GM12878 (cell line): ENCODE measurements at regions not wholly inside any gene's neighbourhood (a gene's known extent, or its start where the extent isn't known, plus 50 kb on each side); places are given as distances from the start of the nearest gene placed in this dataset.
A peak's percentile ranks its signal among the peaks of the same experiment; 100 is the strongest.

Experiments used
- ATAC-seq: fragments of 200-7000 bp; cut with Tn5 transposase; 3 replicates; pipeline ENCODE4 v1.9.1; 2020; ENCODE audit warnings: mild to moderate bottlenecking, moderate library complexity
- BruUV-seq: library from RNA; stranded (reverse); fragments of 400-500 nt; replicated peaks from 2 replicates; lab custom pipeline; 2021; lab: Mats Ljungman, UMichigan
- CTCF ChIA-PET: fragments of 300-600 bp; sonication (Branson Sonifier 250); formaldehyde crosslinking; extraction: SDS; loops from one replicate; lab custom pipeline; 2021; ENCODE audit warnings: inconsistent platforms; lab: Yijun Ruan, JAX
- POLR2A ChIA-PET: fragments of 350-600 bp; formaldehyde crosslinking; extraction: SDS; loops from one replicate; lab custom pipeline; 2021; ENCODE audit warnings: inconsistent platforms; lab: Charles Lee
- RAD21 ChIA-PET: fragments of 300-600 bp; sonication (Branson Sonifier 250); formaldehyde crosslinking; loops from one replicate; lab custom pipeline; 2023; ENCODE audit warnings: antibody characterized with exemption; ENCODE audit not compliant: unreplicated experiment; lab: Charles Lee
- SMC1A ChIA-PET: fragments of 300-600 bp; sonication (Branson Sonifier 250); formaldehyde crosslinking; loops from one replicate; lab custom pipeline; 2023; ENCODE audit not compliant: unreplicated experiment, uncharacterized antibody; lab: Charles Lee
- DNase-seq: peaks from one replicate; pipeline ENCODE4 v3.0.0-alpha.2; 2011; ENCODE audit warnings: low read depth, low spot score
- FAIRE-seq: peaks from 3 replicates; lab custom pipeline; 2011; peaks lifted over from hg19 to GRCh38; lab: Jason Lieb, UNC
- H2AFZ ChIP-seq: 2 replicates; pipeline ENCODE4 v1.6.0; 2011; ENCODE audit warnings: low read depth, low read length, control low read depth; ENCODE audit not compliant: control insufficient read depth
- H3K27ac ChIP-seq: 2 replicates; pipeline ENCODE4 v1.5.1; 2011; ENCODE audit warnings: control low read depth; ENCODE audit not compliant: control insufficient read depth, insufficient read depth
- H3K27me3 ChIP-seq, 2 experiments: replicated peaks in 1 of 2; 2 replicates each; pipeline versions ENCODE4 v1.6.0 to v1.6.1; 2011; ENCODE audit warnings: low read length in 1 of 2; ENCODE audit not compliant: control insufficient read depth in 2 of 2, insufficient read depth in 2 of 2
- H3K36me3 ChIP-seq, 2 experiments: 2 replicates each; pipeline ENCODE4 v1.5.1; 2011; ENCODE audit warnings: low read length in 1 of 2; ENCODE audit not compliant: control insufficient read depth in 2 of 2, insufficient read depth in 2 of 2
- H3K4me1 ChIP-seq: 2 replicates; pipeline ENCODE4 v1.6.1; 2011; ENCODE audit warnings: mild to moderate bottlenecking, low read length, moderate library complexity, mixed read lengths; ENCODE audit not compliant: control insufficient read depth, insufficient read depth
- H3K4me2 ChIP-seq: 2 replicates; pipeline ENCODE4 v1.6.0; 2011; ENCODE audit warnings: control low read depth; ENCODE audit not compliant: control insufficient read depth, insufficient read depth
- H3K4me3 ChIP-seq: fragments of 200-600 bp; sonication (generic); 2 replicates; pipeline ENCODE4 v1.5.1; 2016
- H3K79me2 ChIP-seq: 2 replicates; pipeline ENCODE4 v1.6.0; 2011; ENCODE audit warnings: low read length; ENCODE audit not compliant: control insufficient read depth, insufficient read depth
- H3K9ac ChIP-seq: 2 replicates; pipeline ENCODE4 v1.8.0; 2011; ENCODE audit warnings: low read length, control low read depth, mixed read lengths; ENCODE audit not compliant: control insufficient read depth, insufficient read depth
- H3K9me3 ChIP-seq: replicated peaks from 3 replicates; pipeline ENCODE4 v1.5.1; 2011; ENCODE audit warnings: mild to moderate bottlenecking, low read length; ENCODE audit not compliant: control insufficient read depth, insufficient read depth
- H4K20me1 ChIP-seq: 2 replicates; pipeline ENCODE4 v1.6.0; 2011; ENCODE audit not compliant: control insufficient read depth, insufficient read depth
- CREB1 ChIP-seq: IDR thresholded peaks from 2 replicates; pipeline ENCODE4 v1.6.1; 2012; ENCODE audit warnings: low read depth, mild to moderate bottlenecking, inconsistent platforms
- CREM ChIP-seq: IDR thresholded peaks from 2 replicates; pipeline ENCODE4 v1.6.1; 2014; ENCODE audit warnings: antibody characterized with exemption, low read depth
- CTCF ChIP-seq, 3 experiments: IDR thresholded peaks in 2 of 3; conservative IDR thresholded peaks in 1 of 3; 2 replicates each; pipeline ENCODE4 v1.5.1; 2011; ENCODE audit warnings: low read depth in 3 of 3, low read length in 3 of 3, mild to moderate bottlenecking in 3 of 3, control low read depth in 2 of 3, moderate library complexity in 2 of 3, inconsistent platforms in 1 of 3, mixed read lengths in 1 of 3; ENCODE audit not compliant: control insufficient read depth in 2 of 3, insufficient read depth in 1 of 3; ENCODE audit errors: extremely low read depth in 1 of 3
- ELK1 ChIP-seq: IDR thresholded peaks from 2 replicates; pipeline ENCODE4 v1.6.1; 2012; ENCODE audit warnings: low read depth, low read length, improper control_type of control experiment
- NFYB ChIP-seq: IDR thresholded peaks from 2 replicates; pipeline ENCODE4 v1.6.1; 2011; ENCODE audit warnings: low read depth, mild to moderate bottlenecking, low read length, improper control_type of control experiment, moderate library complexity; ENCODE audit not compliant: insufficient read depth
- SREBF2 ChIP-seq: IDR thresholded peaks from 2 replicates; pipeline ENCODE4 v1.6.1; 2012; ENCODE audit warnings: mild to moderate bottlenecking, low read length
- STAT3 ChIP-seq: IDR thresholded peaks from 2 replicates; pipeline ENCODE4 v1.6.1; 2011; ENCODE audit warnings: low read depth, low read length, improper control_type of control experiment
- TAF1 ChIP-seq: IDR thresholded peaks from 2 replicates; pipeline ENCODE4 v1.6.1; 2011; ENCODE audit warnings: mild to moderate bottlenecking, low read depth, low read length, borderline replicate concordance
- USF2 ChIP-seq: IDR thresholded peaks from 2 replicates; pipeline ENCODE4 v1.6.1; 2011; ENCODE audit warnings: low read depth, low read length, improper control_type of control experiment, borderline replicate concordance
- WRNIP1 ChIP-seq: IDR thresholded peaks from 2 replicates; pipeline ENCODE4 v1.6.1; 2011; ENCODE audit warnings: low read depth, low read length, improper control_type of control experiment, borderline replicate concordance
- WGBS: methylation state at CpG from one replicate; pipeline ENCODE4 v1.1.6; 2016; ENCODE audit warnings: low lambda C conversion rate; ENCODE audit not compliant: insufficient replicate concordance, insufficient coverage; ENCODE audit errors: missing lambda C conversion rate; 5-methylcytosine and 5-hydroxymethylcytosine counted together
- in situ Hi-C: fragments of 300-500 bp; cut with MboI; formaldehyde crosslinking; loops from 9 replicates; pipeline ENCODE4 v1.14.3; 2018; ENCODE audit warnings: mixed read lengths
- intact Hi-C: fragments of 100-400 bp; cut with micrococcal nuclease; formaldehyde crosslinking; loops from one replicate; pipeline ENCODE4 v1.14.2; 2022; ENCODE audit not compliant: unreplicated experiment

GRCh38 chr3:159609625-159610024, 379.0 kb upstream of the IL12A start (continued):
- no peak for TF ChIP-seq ELK1
- TF ChIP-seq STAT3, result no peak

GRCh38 chr3:159616234-159616825, 372.3 kb upstream of the IL12A start:
- Histone ChIP-seq H3K4me3 (no peak overlapping the region), H3K9ac (no peak overlapping the region), H3K4me1 (no peaks in the 10 kb centered on the region), H3K9me3 (no peaks in the 10 kb centered on the region), H4K20me1 (no peaks in the 10 kb centered on the region), H2AFZ (no peak overlapping the region), H3K4me2 (no peak overlapping the region), H3K79me2 (no peaks in the 10 kb centered on the region), H3K27ac (no peak overlapping the region), H3K36me3 (no peaks in the 10 kb centered on the region), H3K27me3 (no peaks in the 10 kb centered on the region)
- no peak for TF ChIP-seq NFYB
- no peak for TF ChIP-seq SREBF2
- TF ChIP-seq CREM, result no peak
- no peak for TF ChIP-seq CREB1
- no peak for TF ChIP-seq WRNIP1
- TF ChIP-seq CTCF (IDR thresholded peaks at IDR 0.05 in 2 of 3, conservative IDR thresholded peaks at IDR 0.05 in 1 of 3; ENCODE audit: control insufficient read depth in 2 of 3, extremely low read depth in 1 of 3, insufficient read depth in 1 of 3, low read depth in 3 of 3, low read length in 3 of 3), result 0 out of 6 replicates have a peak, but pooled peaks of 1 of the 3 experiments have one; percentile 2
- TF ChIP-seq TAF1, result no peak
- no peak for TF ChIP-seq USF2
- ChIA-PET CTCF (no interaction called here), RAD21 (no interaction called here), POLR2A (no interaction called here), SMC1A (no interaction called here)
- in situ Hi-C loops, result no loop called here
- ATAC-seq, result no peak
- intact Hi-C loops, result loop anchor here (5.0 kb wide), 1 partner anchor 186 kb away; no protein-coding TSS in a partner anchor
- FAIRE-seq, result no peak
- WGBS, result 14% methylated on average over 7 of the region's 7 CpGs
- no peak for DNase-seq
- BruUV-seq, result no TSS peak
